ENCODE measurements at regions not wholly inside any gene's neighbourhood (a gene's known extent, or its start where the extent isn't known, plus 50 kb on each side); places are given as distances from the start of the nearest gene placed in this dataset.

- H3K4me3 Mint-ChIP-seq = no peak overlapping the region
- TF ChIP-seq CTCF (IDR thresholded peaks at IDR 0.05) = no peak
- no peaks in the 10 kb centered on the region for H3K4me1 Mint-ChIP-seq
- Histone ChIP-seq H3K4me3 (replicated peaks in 1 of 3; ENCODE audit: low read depth in 2 of 3, low read length in 3 of 3) (no peak overlapping the region), H2AFZ (ENCODE audit: insufficient read depth, low read depth, low read length, poor library complexity, severe bottlenecking) (no peak overlapping the region), H3K4me2 (replicated peaks; ENCODE audit: extremely low read depth, low read length, poor library complexity, severe bottlenecking) (no peak overlapping the region), H3K36me3 (replicated peaks in 1 of 2; ENCODE audit: control insufficient read depth in 1 of 2, insufficient read depth in 2 of 2, low read length in 2 of 2) (no peaks in the 10 kb centered on the region), H4K20me1 (ENCODE audit: insufficient read depth, low read length) (no peaks in the 10 kb centered on the region), H3K4me1 (ENCODE audit: control insufficient read depth in 1 of 2, insufficient read depth in 2 of 2, low read length in 2 of 2) (no peaks in the 10 kb centered on the region), H3K9me3 (replicated peaks in 1 of 2; ENCODE audit: control insufficient read depth in 1 of 2, insufficient read depth in 1 of 2, low read length in 2 of 2) (peaks cover 0 to 6% of the 10 kb centered on the region in 2 donors), H3K27ac (ENCODE audit: low read depth in 1 of 2, low read length in 2 of 2) (no peak overlapping the region), H3K27me3 (ENCODE audit: control insufficient read depth in 2 of 2, insufficient read depth in 2 of 2, low read length in 2 of 2) (no peaks in the 10 kb centered on the region), H3K9ac (ENCODE audit: insufficient read depth, low read length, poor library complexity, severe bottlenecking) (no peak overlapping the region), H3K79me2 (ENCODE audit: insufficient read depth, low read length) (no peaks in the 10 kb centered on the region)
- peak overlapping the region in 1 of 7 donors; percentile 35 for H3K27ac Mint-ChIP-seq
- peaks cover 0 to 12% (median 2%) of the 10 kb centered on the region in 7 donors for H3K9me3 Mint-ChIP-seq
- H3K36me3 Mint-ChIP-seq = no peaks in the 10 kb centered on the region
- intact Hi-C loops (cut with micrococcal nuclease) = no loop called here
- DNase-seq = no peak
- H3K27me3 Mint-ChIP-seq (ENCODE audit: low read depth in 3 of 3) = no peaks in the 10 kb centered on the region
These were observed 2032.6 kb downstream of the MAT2B start for GRCh38 chr5:165538065-165538464.

GRCh38 chr5:165559645-165560044, 2054.2 kb downstream of the MAT2B start:
- H4K20me1 ChIP-seq (ENCODE audit: insufficient read depth, low read length) = no peaks in the 10 kb centered on the region
- no peak overlapping the region for H3K27ac ChIP-seq (ENCODE audit: low read depth in 1 of 2, low read length in 2 of 2)
- peaks cover 0 to 6% of the 10 kb centered on the region in 2 donors for H3K4me1 ChIP-seq (ENCODE audit: control insufficient read depth in 1 of 2, insufficient read depth in 2 of 2, low read length in 2 of 2)
- 0% methylated on average over 1 of the region's 3 CpGs for WGBS (ENCODE audit: insufficient coverage)
- TF ChIP-seq CTCF (IDR thresholded peaks at IDR 0.05) = no peak
- H3K9ac ChIP-seq (ENCODE audit: insufficient read depth, low read length, poor library complexity, severe bottlenecking) = no peak overlapping the region
- intact Hi-C loops (cut with micrococcal nuclease) = no loop called here
- no peak overlapping the region for H3K4me2 ChIP-seq (replicated peaks; ENCODE audit: extremely low read depth, low read length, poor library complexity, severe bottlenecking)
- no peaks in the 10 kb centered on the region for H3K27me3 ChIP-seq (ENCODE audit: control insufficient read depth in 2 of 2, insufficient read depth in 2 of 2, low read length in 2 of 2)
- H3K9me3 Mint-ChIP-seq = peaks cover 7 to 21% (median 11%) of the 10 kb centered on the region in 7 donors
- H2AFZ ChIP-seq (ENCODE audit: insufficient read depth, low read depth, low read length, poor library complexity, severe bottlenecking) = no peak overlapping the region
- no peaks in the 10 kb centered on the region for H3K36me3 ChIP-seq (replicated peaks in 1 of 2; ENCODE audit: control insufficient read depth in 1 of 2, insufficient read depth in 2 of 2, low read length in 2 of 2)
- no peak overlapping the region for H3K4me3 Mint-ChIP-seq
- H3K27ac Mint-ChIP-seq = no peak overlapping the region
- peaks cover 9% of the 10 kb centered on the region for H3K4me1 Mint-ChIP-seq
- no peaks in the 10 kb centered on the region for H3K36me3 Mint-ChIP-seq
- no peaks in the 10 kb centered on the region for H3K79me2 ChIP-seq (ENCODE audit: insufficient read depth, low read length)
- peaks cover 0 to 2% (median 0%) of the 10 kb centered on the region in 3 donors for H3K27me3 Mint-ChIP-seq (ENCODE audit: low read depth in 3 of 3)
- H3K9me3 ChIP-seq (replicated peaks in 1 of 2; ENCODE audit: control insufficient read depth in 1 of 2, insufficient read depth in 1 of 2, low read length in 2 of 2) = peaks cover 3 to 10% of the 10 kb centered on the region in 2 donors
- H3K4me3 ChIP-seq (replicated peaks in 1 of 3; ENCODE audit: low read depth in 2 of 3, low read length in 3 of 3) = no peak overlapping the region
- no peak for DNase-seq

All from CD14-positive monocyte (primary cell).